IMR-90 (cell line): ENCODE measurements at regions not wholly inside any gene's neighbourhood (a gene's known extent, or its start where the extent isn't known, plus 50 kb on each side); places are given as distances from the start of the nearest gene placed in this dataset.

ENCODE experiments used
- ATAC-seq: fragments of 200-7000 bp; cut with Tn5 transposase; 2 replicates; pipeline ENCODE4 v1.9.1; 2020; ENCODE audit warnings: low read depth, mild to moderate bottlenecking, moderate library complexity
- BruUV-seq: library from RNA; stranded (reverse); fragments of 400-500 nt; replicated peaks from 2 replicates; lab custom pipeline; 2021; lab: Mats Ljungman, UMichigan
- CTCF ChIA-PET: fragments of 300-600 bp; formaldehyde crosslinking; extraction: SDS; loops from one replicate; lab custom pipeline; 2021; ENCODE audit warnings: antibody characterized with exemption; lab: Yijun Ruan, JAX
- POLR2A ChIA-PET: fragments of 300-600 bp; sonication (Branson Sonifier 250); formaldehyde crosslinking; loops from one replicate; lab custom pipeline; 2022; ENCODE audit warnings: antibody characterized with exemption; ENCODE audit not compliant: unreplicated experiment; lab: Charles Lee
- DNase-seq: peaks from one replicate; pipeline ENCODE4 v3.0.0; 2013
- H2AFZ ChIP-seq: replicated peaks from 2 replicates; pipeline ENCODE3; 2013; ENCODE audit warnings: low read length, mild to moderate bottlenecking; ENCODE audit not compliant: poor library complexity
- H2AK5ac ChIP-seq: 2 replicates; pipeline ENCODE4 v1.6.1; 2013; ENCODE audit warnings: low read depth, low read length, inconsistent platforms
- H2AK9ac ChIP-seq: replicated peaks from 2 replicates; pipeline ENCODE3; 2013; ENCODE audit warnings: mild to moderate bottlenecking, low read depth, low read length, moderate library complexity; ENCODE audit not compliant: poor library complexity
- H2BK120ac ChIP-seq: 2 replicates; pipeline ENCODE4 v1.6.1; 2013; ENCODE audit warnings: low read depth, low read length, inconsistent platforms
- H2BK15ac ChIP-seq: 3 replicates; pipeline ENCODE4 v1.6.1; 2013; ENCODE audit warnings: low read depth, low read length, inconsistent platforms
- H2BK20ac ChIP-seq: 2 replicates; pipeline ENCODE4 v1.6.1; 2013; ENCODE audit warnings: low read depth, mild to moderate bottlenecking, inconsistent platforms, low read length, moderate library complexity
- H2BK5ac ChIP-seq: 2 replicates; pipeline ENCODE4 v1.6.1; 2013; ENCODE audit warnings: mild to moderate bottlenecking, low read depth, low read length, inconsistent platforms; ENCODE audit not compliant: poor library complexity, severe bottlenecking
- H3K14ac ChIP-seq: replicated peaks from 2 replicates; pipeline ENCODE4 v1.6.1; 2013; ENCODE audit warnings: low read depth, low read length, inconsistent platforms
- H3K18ac ChIP-seq: 2 replicates; pipeline ENCODE4 v1.6.1; 2013; ENCODE audit warnings: low read depth, low read length, control low read depth
- H3K23ac ChIP-seq: 2 replicates; pipeline ENCODE4 v1.6.1; 2013; ENCODE audit warnings: low read depth, low read length, inconsistent platforms
- H3K27ac ChIP-seq: 2 replicates; pipeline ENCODE4 v1.5.1; 2013; ENCODE audit warnings: mild to moderate bottlenecking, control low read depth, low read length; ENCODE audit not compliant: insufficient read depth
- H3K27me3 ChIP-seq: 2 replicates; pipeline ENCODE4 v1.6.1; 2013; ENCODE audit warnings: low read length; ENCODE audit not compliant: control insufficient read depth, insufficient read depth
- H3K36me3 ChIP-seq: 2 replicates; pipeline ENCODE4 v1.6.1; 2013; ENCODE audit warnings: low read length, mixed read lengths; ENCODE audit not compliant: control insufficient read depth, insufficient read depth
- H3K4ac ChIP-seq: 2 replicates; pipeline ENCODE4 v1.6.1; 2013; ENCODE audit warnings: low read depth, low read length, inconsistent platforms
- H3K4me1 ChIP-seq: 2 replicates; pipeline ENCODE4 v1.6.1; 2013; ENCODE audit warnings: low read length, mixed read lengths; ENCODE audit not compliant: control insufficient read depth, insufficient read depth
- H3K4me2 ChIP-seq: 2 replicates; pipeline ENCODE4 v1.6.1; 2013; ENCODE audit warnings: low read depth, mild to moderate bottlenecking, control low read depth, low read length, moderate library complexity
- H3K4me3 ChIP-seq: 2 replicates; pipeline ENCODE4 v1.5.1; 2013; ENCODE audit warnings: low read depth, mild to moderate bottlenecking, control low read depth, low read length, moderate library complexity; ENCODE audit not compliant: insufficient read depth
- H3K56ac ChIP-seq: 2 replicates; pipeline ENCODE4 v1.6.1; 2013; ENCODE audit warnings: low read length, inconsistent platforms; ENCODE audit not compliant: insufficient read depth; ENCODE audit errors: extremely low read depth
- H3K79me1 ChIP-seq, 2 experiments: 2 replicates each; pipeline ENCODE4 v1.6.1; 2013; ENCODE audit warnings: low read length in 2 of 2, inconsistent platforms in 1 of 2, low read depth in 1 of 2
- H3K9ac ChIP-seq: 2 replicates; pipeline ENCODE4 v1.6.1; 2013; ENCODE audit warnings: low read depth, low read length, control low read depth
- H3K9me1 ChIP-seq: 2 replicates; pipeline ENCODE4 v1.6.1; 2013; ENCODE audit warnings: low read length, inconsistent platforms; ENCODE audit not compliant: insufficient read depth
- H3K9me3 ChIP-seq: 2 replicates; pipeline ENCODE4 v1.6.1; 2013; ENCODE audit warnings: low read length; ENCODE audit not compliant: control insufficient read depth, insufficient read depth
- H4K20me1 ChIP-seq: 2 replicates; pipeline ENCODE4 v1.6.1; 2013; ENCODE audit warnings: low read length, inconsistent platforms; ENCODE audit not compliant: insufficient read depth
- H4K5ac ChIP-seq: 2 replicates; pipeline ENCODE4 v1.6.1; 2013; ENCODE audit warnings: mild to moderate bottlenecking, low read depth, low read length, control low read depth
- H4K8ac ChIP-seq, 2 experiments: 2 replicates each; pipeline ENCODE4 v1.6.1; 2013; ENCODE audit warnings: low read depth in 2 of 2, low read length in 2 of 2, control low read depth in 1 of 2, inconsistent platforms in 1 of 2
- H4K91ac ChIP-seq: 2 replicates; pipeline ENCODE4 v1.6.1; 2013; ENCODE audit warnings: low read depth, low read length, inconsistent platforms; ENCODE audit not compliant: insufficient read depth
- MAFK ChIP-seq: IDR thresholded peaks from 2 replicates; pipeline ENCODE4 v1.6.1; 2012; ENCODE audit warnings: low read depth, low read length, improper control_type of control experiment
- MXI1 ChIP-seq: IDR thresholded peaks from 2 replicates; pipeline ENCODE4 v1.6.1; 2012; ENCODE audit warnings: low read depth, mild to moderate bottlenecking, low read length, moderate library complexity, borderline replicate concordance
- WGBS, 2 experiments: methylation state at CpG; one replicate each; pipeline versions ENCODE4 v1.1.5 to v1.1.7; 2013; ENCODE audit warnings: missing lambda C conversion rate in 2 of 2; ENCODE audit not compliant: insufficient read length in 1 of 2; ENCODE audit errors: extremely low coverage in 2 of 2; 5-methylcytosine and 5-hydroxymethylcytosine counted together
- dilution Hi-C: fragments of 300-500 bp; cut with HindIII; formaldehyde crosslinking; loops from one replicate; pipeline ENCODE4 v1.14.3; 2018; ENCODE audit warnings: low sequenced_read_pairs; ENCODE audit not compliant: unreplicated experiment
- in situ Hi-C: fragments of 300-500 bp; cut with MboI; formaldehyde crosslinking; loops from 3 replicates; pipeline ENCODE4 v1.14.3; 2019; ENCODE audit warnings: low sequenced_read_pairs, inconsistent platforms, mixed read lengths
- intact Hi-C: fragments of 100-400 bp; cut with micrococcal nuclease; formaldehyde crosslinking; loops from 2 replicates; pipeline ENCODE4 v1.10.0; 2022

DNA sequence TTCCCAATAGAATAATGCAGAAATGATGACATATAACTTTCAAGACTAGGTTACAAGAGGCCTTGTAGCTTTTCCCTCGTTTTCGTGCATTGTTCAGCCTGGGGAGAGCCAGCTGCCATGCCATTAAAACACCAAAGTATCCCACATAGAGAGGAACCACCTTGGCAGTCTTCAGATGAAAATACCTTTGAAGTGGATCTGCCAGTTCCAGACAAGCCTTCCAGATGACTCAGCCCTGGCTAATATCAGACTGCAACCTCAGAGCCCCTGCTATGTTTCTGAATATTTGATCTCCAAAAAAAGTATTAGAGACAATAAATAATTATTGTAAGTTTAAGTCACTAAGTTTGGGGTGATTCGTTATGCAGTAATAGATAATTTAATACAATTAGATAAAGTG lies 294.3 kb upstream of the GBE1 start:
- no peaks in the 10 kb centered on the region for H3K4me1 ChIP-seq
- H3K79me1 ChIP-seq, result no peaks in the 10 kb centered on the region
- no peak overlapping the region for H3K4me3 ChIP-seq
- WGBS, 2 experiments, result no CpG with 5 or more reads among the region's 3 CpGs
- H4K20me1 ChIP-seq, result no peaks in the 10 kb centered on the region
- H3K9me3 ChIP-seq, result no peaks in the 10 kb centered on the region
- in situ Hi-C loops (no loop called here), intact Hi-C loops (no loop called here), dilution Hi-C loops (no loop called here)
- DNase-seq, result no peak
- H3K27ac ChIP-seq, result no peak overlapping the region
- H3K4ac ChIP-seq, result no peak overlapping the region
- H3K56ac ChIP-seq, result no peak overlapping the region
- ATAC-seq, result no peak
- no TSS peak for BruUV-seq
- H2AK5ac ChIP-seq, result no peak overlapping the region
- H2AK9ac ChIP-seq, result no peak overlapping the region
- H3K9me1 ChIP-seq, result no peaks in the 10 kb centered on the region
- H2AFZ ChIP-seq, result no peak overlapping the region
- H3K23ac ChIP-seq, result no peak overlapping the region
- H3K9ac ChIP-seq, result no peak overlapping the region
- H3K27me3 ChIP-seq, result no peaks in the 10 kb centered on the region
- H3K14ac ChIP-seq, result no peak overlapping the region
- no peak overlapping the region for H3K18ac ChIP-seq
- H4K5ac ChIP-seq, result no peak overlapping the region
- no peak overlapping the region for H3K4me2 ChIP-seq
- H4K8ac ChIP-seq, result no peak overlapping the region
- CTCF ChIA-PET, result no interaction called here
- no peak overlapping the region for H4K91ac ChIP-seq
- H2BK120ac ChIP-seq, result no peak overlapping the region
- POLR2A ChIA-PET, result no interaction called here
- no peak for TF ChIP-seq MAFK
- no peak for TF ChIP-seq MXI1
- no peak overlapping the region for H2BK15ac ChIP-seq
- no peaks in the 10 kb centered on the region for H3K36me3 ChIP-seq
- H2BK20ac ChIP-seq, result no peak overlapping the region
- no peak overlapping the region for H2BK5ac ChIP-seq
